HCT116 (cell line): ENCODE measurements at regions not wholly inside any gene's neighbourhood (a gene's known extent, or its start where the extent isn't known, plus 50 kb on each side); places are given as distances from the start of the nearest gene placed in this dataset.

Experiments used
- CBX3 ChIP-seq: IDR thresholded peaks from 2 replicates; pipeline ENCODE4 v1.6.1; 2012; ENCODE audit warnings: low read depth
- EZH2 ChIP-seq: fragments of 200-600 bp; sonication (generic); IDR thresholded peaks from 2 replicates; pipeline ENCODE4 v1.6.1; 2017; ENCODE audit warnings: antibody characterized with exemption, mixed run types
- EZH2phosphoT487 ChIP-seq: fragments of 200-600 bp; IDR thresholded peaks from 2 replicates; pipeline ENCODE4 v1.6.1; 2018; ENCODE audit warnings: antibody characterized with exemption, borderline replicate concordance
- POLR2A ChIP-seq: IDR thresholded peaks from 2 replicates; pipeline ENCODE4 v1.7.0; 2011; ENCODE audit warnings: borderline replicate concordance; ENCODE audit not compliant: insufficient read depth, insufficient read length; ENCODE audit errors: extremely low read depth
- POLR2AphosphoS5 ChIP-seq: IDR thresholded peaks from 2 replicates; pipeline ENCODE4 v1.6.1; 2011; ENCODE audit warnings: mild to moderate bottlenecking, low read depth, low read length, moderate library complexity
- ZFX ChIP-seq: fragments of 450-650 bp; IDR thresholded peaks from 2 replicates; pipeline ENCODE4 v1.6.1; 2017
- TF ChIP-seq, protein P1 (sequence below), 3 experiments: fragments of 200-600 bp in 1 of 3; sonication (generic) in 1 of 3; IDR thresholded peaks in 2 of 3; conservative IDR thresholded peaks in 1 of 3; 2 replicates each; pipeline ENCODE4 v1.5.1; 2012 to 2017; ENCODE audit warnings: low read depth in 2 of 3, low read length in 2 of 3, antibody characterized with exemption in 1 of 3, borderline replicate concordance in 1 of 3, control low read depth in 1 of 3, mild to moderate bottlenecking in 1 of 3, mixed read lengths in 1 of 3, mixed run types in 1 of 3, moderate library complexity in 1 of 3; ENCODE audit not compliant: insufficient read depth in 1 of 3
- TF ChIP-seq, protein P2 (sequence below): IDR thresholded peaks from 2 replicates; pipeline ENCODE4 v1.6.1; 2012

DNA sequence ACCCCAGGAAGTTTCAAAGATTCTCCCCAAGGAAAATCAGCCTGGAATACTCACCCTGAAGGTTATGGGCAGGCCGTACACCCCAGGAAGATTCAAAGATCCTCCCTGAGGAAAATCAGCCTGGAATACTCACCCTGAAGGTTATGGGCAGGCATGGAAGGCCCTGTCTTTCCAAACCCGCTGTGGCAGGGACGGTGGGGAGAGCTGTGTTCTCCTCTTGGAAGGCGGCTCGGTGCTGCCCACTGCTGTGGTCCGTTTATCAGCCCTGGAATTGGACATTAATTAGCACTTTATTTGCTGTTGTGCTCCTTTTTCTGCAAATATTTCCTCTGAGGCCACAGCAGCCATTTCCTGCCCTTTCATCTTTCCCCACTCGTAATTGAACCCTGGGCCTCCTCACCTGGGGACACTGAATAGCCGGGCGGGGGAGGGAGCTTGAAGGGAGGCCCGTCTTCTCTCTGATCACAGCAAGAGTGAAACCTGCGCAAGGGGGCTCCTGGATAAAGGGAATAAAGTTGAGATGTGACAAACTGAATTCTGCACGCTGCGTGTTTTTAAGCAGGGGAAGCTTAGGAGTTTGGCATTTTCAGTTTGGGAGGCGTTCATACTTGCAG is 308.7 kb upstream of the SALL3 start:
- TF ChIP-seq CBX3 (no peak), POLR2A (no peak), ZFX (no peak), EZH2phosphoT487 (no peak), EZH2 (no peak), POLR2AphosphoS5 (no peak)
- TF ChIP-seq, protein P1, sequence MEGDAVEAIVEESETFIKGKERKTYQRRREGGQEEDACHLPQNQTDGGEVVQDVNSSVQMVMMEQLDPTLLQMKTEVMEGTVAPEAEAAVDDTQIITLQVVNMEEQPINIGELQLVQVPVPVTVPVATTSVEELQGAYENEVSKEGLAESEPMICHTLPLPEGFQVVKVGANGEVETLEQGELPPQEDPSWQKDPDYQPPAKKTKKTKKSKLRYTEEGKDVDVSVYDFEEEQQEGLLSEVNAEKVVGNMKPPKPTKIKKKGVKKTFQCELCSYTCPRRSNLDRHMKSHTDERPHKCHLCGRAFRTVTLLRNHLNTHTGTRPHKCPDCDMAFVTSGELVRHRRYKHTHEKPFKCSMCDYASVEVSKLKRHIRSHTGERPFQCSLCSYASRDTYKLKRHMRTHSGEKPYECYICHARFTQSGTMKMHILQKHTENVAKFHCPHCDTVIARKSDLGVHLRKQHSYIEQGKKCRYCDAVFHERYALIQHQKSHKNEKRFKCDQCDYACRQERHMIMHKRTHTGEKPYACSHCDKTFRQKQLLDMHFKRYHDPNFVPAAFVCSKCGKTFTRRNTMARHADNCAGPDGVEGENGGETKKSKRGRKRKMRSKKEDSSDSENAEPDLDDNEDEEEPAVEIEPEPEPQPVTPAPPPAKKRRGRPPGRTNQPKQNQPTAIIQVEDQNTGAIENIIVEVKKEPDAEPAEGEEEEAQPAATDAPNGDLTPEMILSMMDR (IDR thresholded peaks at IDR 0.05 in 2 of 3, conservative IDR thresholded peaks at IDR 0.05 in 1 of 3; ENCODE audit: borderline replicate concordance in 1 of 3, insufficient read depth in 1 of 3, low read depth in 2 of 3, low read length in 2 of 3): no peak
- TF ChIP-seq, protein P2, sequence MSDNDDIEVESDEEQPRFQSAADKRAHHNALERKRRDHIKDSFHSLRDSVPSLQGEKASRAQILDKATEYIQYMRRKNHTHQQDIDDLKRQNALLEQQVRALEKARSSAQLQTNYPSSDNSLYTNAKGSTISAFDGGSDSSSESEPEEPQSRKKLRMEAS: no peak
